ENCODE measurements at regions not wholly inside any gene's neighbourhood (a gene's known extent, or its start where the extent isn't known, plus 50 kb on each side); places are given as distances from the start of the nearest gene placed in this dataset.
"Not testable (repeated sequence)": the region's sequence is repeated elsewhere in the genome, so short reads cannot be mapped to it uniquely, and the experiment has no call there.

- no peak overlapping the region for H3K4me3 Mint-ChIP-seq
- no peaks in the 10 kb centered on the region for H3K36me3 Mint-ChIP-seq (ENCODE audit: low read depth)
- no peak overlapping the region for H3K27ac Mint-ChIP-seq (ENCODE audit: unreplicated experiment)
- peaks cover 6% of the 10 kb centered on the region for H3K4me1 Mint-ChIP-seq
- H3K9me3 Mint-ChIP-seq = no peaks in the 10 kb centered on the region
- TF ChIP-seq CTCF (conservative IDR thresholded peaks at IDR 0.05) = no peak
- H3K27me3 Mint-ChIP-seq (ENCODE audit: low read depth) = peaks cover 4% of the 10 kb centered on the region
- DNase-seq (ENCODE audit: low read depth, low spot score) = no peak
These were observed 329.3 kb downstream of the FGFR2 start for GRCh38 chr10:121268863-121269432.

- Mint-ChIP-seq H3K9me3 (no peaks in the 10 kb centered on the region), H3K27ac (ENCODE audit: unreplicated experiment) (no peak overlapping the region), H3K4me3 (no peak overlapping the region), H3K36me3 (ENCODE audit: low read depth) (no peaks in the 10 kb centered on the region), H3K27me3 (ENCODE audit: low read depth) (peaks cover 4% of the 10 kb centered on the region), H3K4me1 (peaks cover 6% of the 10 kb centered on the region)
- no peak for TF ChIP-seq CTCF (conservative IDR thresholded peaks at IDR 0.05)
- no peak for DNase-seq (ENCODE audit: low read depth, low spot score)
These were observed 327.3 kb downstream of the FGFR2 start for GRCh38 chr10:121270906-121271305.

DNA sequence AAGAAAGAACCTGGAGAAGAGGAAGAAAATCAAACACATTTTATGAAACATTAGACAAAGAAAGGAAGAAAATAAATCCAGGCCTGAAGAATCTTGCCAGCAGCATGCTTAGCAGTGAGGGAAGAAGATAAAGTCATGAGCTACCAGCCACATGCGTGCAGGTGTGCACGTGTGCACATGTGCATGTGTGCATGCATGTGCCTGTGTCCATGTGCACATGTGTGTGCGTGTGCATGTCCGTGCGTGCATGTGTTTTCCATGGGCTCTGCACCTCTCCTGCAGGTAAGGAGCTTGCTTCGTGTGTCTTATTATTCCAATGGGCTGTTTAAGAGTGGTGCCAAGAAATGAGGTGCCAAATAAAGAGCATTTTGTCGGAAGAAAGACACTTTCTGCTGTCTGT is 322.2 kb downstream of the FGFR2 start:
- Mint-ChIP-seq H3K36me3 (ENCODE audit: low read depth) (no peaks in the 10 kb centered on the region), H3K27me3 (ENCODE audit: low read depth) (peaks cover 3% of the 10 kb centered on the region), H3K9me3 (peaks cover 2% of the 10 kb centered on the region), H3K4me3 (no peak overlapping the region), H3K4me1 (peaks cover 4% of the 10 kb centered on the region), H3K27ac (ENCODE audit: unreplicated experiment) (no peak overlapping the region)
- DNase-seq (ENCODE audit: low read depth, low spot score) = no peak
- no peak for TF ChIP-seq CTCF (conservative IDR thresholded peaks at IDR 0.05)

- H3K4me1 Mint-ChIP-seq = peaks cover 4% of the 10 kb centered on the region
- H3K27me3 Mint-ChIP-seq (ENCODE audit: low read depth) = no peaks in the 10 kb centered on the region
- no peaks in the 10 kb centered on the region for H3K36me3 Mint-ChIP-seq (ENCODE audit: low read depth)
These were observed 321.4 kb downstream of the FGFR2 start for GRCh38 chr10:121276822-121277221.

DNA sequence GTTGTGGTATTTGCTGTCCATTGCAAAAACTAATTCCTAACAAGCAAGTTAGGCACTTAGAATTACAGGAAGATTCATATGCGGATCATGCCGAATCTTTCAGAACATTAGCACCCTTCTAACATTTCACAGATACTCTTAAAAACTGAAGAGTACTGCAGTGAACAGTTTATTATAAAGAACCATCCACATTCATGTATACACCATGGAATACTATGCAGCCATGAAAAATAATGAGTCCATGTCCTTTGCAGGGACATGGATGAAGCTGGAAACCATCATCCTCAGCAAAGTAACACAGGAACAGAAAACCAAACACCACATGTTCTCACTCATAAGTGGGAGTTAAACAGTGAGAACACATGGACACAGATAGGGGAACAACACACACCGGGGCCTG is 319.9 kb downstream of the FGFR2 start:
- not testable (repeated sequence) for H3K36me3 Mint-ChIP-seq (ENCODE audit: low read depth); H3K4me3 Mint-ChIP-seq; H3K4me1 Mint-ChIP-seq; DNase-seq (ENCODE audit: low read depth, low spot score); H3K9me3 Mint-ChIP-seq; H3K27ac Mint-ChIP-seq (ENCODE audit: unreplicated experiment); H3K27me3 Mint-ChIP-seq (ENCODE audit: low read depth)

More at GRCh38 chr10:121276822-121277221, 321.4 kb downstream of the FGFR2 start:
- Mint-ChIP-seq H3K4me3 (no peak overlapping the region), H3K27ac (ENCODE audit: unreplicated experiment) (no peak overlapping the region), H3K9me3 (peaks cover 2% of the 10 kb centered on the region)
- TF ChIP-seq CTCF (conservative IDR thresholded peaks at IDR 0.05) = no peak
- DNase-seq (ENCODE audit: low read depth, low spot score) = no peak

- H3K27me3 Mint-ChIP-seq (ENCODE audit: low read depth) = no peaks in the 10 kb centered on the region
- no peak overlapping the region for H3K4me3 Mint-ChIP-seq
- no peak overlapping the region for H3K27ac Mint-ChIP-seq (ENCODE audit: unreplicated experiment)
- H3K36me3 Mint-ChIP-seq (ENCODE audit: low read depth) = no peaks in the 10 kb centered on the region
- H3K4me1 Mint-ChIP-seq = peaks cover 15% of the 10 kb centered on the region
- no peak for TF ChIP-seq CTCF (conservative IDR thresholded peaks at IDR 0.05)
- peaks cover 2% of the 10 kb centered on the region for H3K9me3 Mint-ChIP-seq
- DNase-seq (ENCODE audit: low read depth, low spot score) = no peak
These were observed 316.7 kb downstream of the FGFR2 start for GRCh38 chr10:121281576-121281975.
